HCT116 (cell line): ENCODE measurements at regions not wholly inside any gene's neighbourhood (a gene's known extent, or its start where the extent isn't known, plus 50 kb on each side); places are given as distances from the start of the nearest gene placed in this dataset.

Experiments
- CEBPB ChIP-seq: IDR thresholded peaks from 2 replicates; pipeline ENCODE4 v1.6.1; 2012; ENCODE audit warnings: low read depth
- CTCF ChIP-seq, 3 experiments: fragments of 200-600 bp in 1 of 3; sonication (generic) in 1 of 3; IDR thresholded peaks in 2 of 3; conservative IDR thresholded peaks in 1 of 3; 2 replicates each; pipeline ENCODE4 v1.5.1; 2012 to 2017; ENCODE audit warnings: low read depth in 2 of 3, low read length in 2 of 3, antibody characterized with exemption in 1 of 3, borderline replicate concordance in 1 of 3, control low read depth in 1 of 3, mild to moderate bottlenecking in 1 of 3, mixed read lengths in 1 of 3, mixed run types in 1 of 3, moderate library complexity in 1 of 3; ENCODE audit not compliant: insufficient read depth in 1 of 3
- EZH2 ChIP-seq: fragments of 200-600 bp; sonication (generic); IDR thresholded peaks from 2 replicates; pipeline ENCODE4 v1.6.1; 2017; ENCODE audit warnings: antibody characterized with exemption, mixed run types
- POLR2A ChIP-seq: IDR thresholded peaks from 2 replicates; pipeline ENCODE4 v1.7.0; 2011; ENCODE audit warnings: borderline replicate concordance; ENCODE audit not compliant: insufficient read depth, insufficient read length; ENCODE audit errors: extremely low read depth
- POLR2AphosphoS5 ChIP-seq: IDR thresholded peaks from 2 replicates; pipeline ENCODE4 v1.6.1; 2011; ENCODE audit warnings: mild to moderate bottlenecking, low read depth, low read length, moderate library complexity
- YY1 ChIP-seq: IDR thresholded peaks from 2 replicates; pipeline ENCODE4 v1.6.1; 2011; ENCODE audit warnings: low read length, low read depth, moderate library complexity, mild to moderate bottlenecking; ENCODE audit not compliant: insufficient replicate concordance; ENCODE audit errors: extremely low read depth
- ZNF274 ChIP-seq: fragments of 200-500 bp; sonication (Bioruptor generic); IDR thresholded peaks from 2 replicates; pipeline ENCODE4 v1.6.1; 2014; ENCODE audit warnings: mild to moderate bottlenecking, low read depth, low read length, inconsistent platforms

DNA sequence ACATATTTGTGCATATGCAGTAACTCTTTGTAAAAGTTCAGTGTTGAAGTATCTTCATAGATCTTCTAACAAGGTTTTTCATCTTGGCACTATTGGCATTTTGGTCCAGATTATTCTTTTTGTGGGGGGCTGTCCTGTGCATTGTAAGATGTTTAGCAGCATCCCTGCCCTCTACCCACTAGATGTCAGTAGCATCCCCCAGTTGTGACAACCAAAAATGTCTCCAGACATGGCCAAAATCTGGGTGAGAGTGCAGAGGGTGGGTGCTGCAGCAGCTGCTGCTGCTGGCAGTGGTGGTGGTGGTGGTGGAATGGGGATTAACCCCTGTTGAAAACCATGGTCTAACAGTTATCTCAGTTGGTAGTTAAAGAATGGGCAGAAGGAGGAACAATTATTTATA is 370.0 kb downstream of the GPAT3 start:
- TF ChIP-seq POLR2A (no peak), CEBPB (no peak), CTCF (IDR thresholded peaks at IDR 0.05 in 2 of 3, conservative IDR thresholded peaks at IDR 0.05 in 1 of 3; ENCODE audit: borderline replicate concordance in 1 of 3, insufficient read depth in 1 of 3, low read depth in 2 of 3, low read length in 2 of 3) (peak; percentile 27 to 64 (median 60); a peak in 5 of 6 replicates), YY1 (no peak), EZH2 (no peak), ZNF274 (no peak), POLR2AphosphoS5 (no peak)
